GM21737 (cell line): ENCODE measurements at regions not wholly inside any gene's neighbourhood (a gene's known extent, or its start where the extent isn't known, plus 50 kb on each side); places are given as distances from the start of the nearest gene placed in this dataset.

Experiments
- ATAC-seq: cut with Tn5 transposase; IDR thresholded peaks from one replicate; pipeline ENCODE4 v1.9.1; 2021; ENCODE audit warnings: mild to moderate bottlenecking, moderate library complexity; ENCODE audit not compliant: unreplicated experiment

GRCh38 chr3:20361000-20361399 lies 175.0 kb upstream of the SGO1 start:
- ATAC-seq, result no peak

GRCh38 chr3:20353286-20353685 lies 167.3 kb upstream of the SGO1 start:
- no peak for ATAC-seq

DNA sequence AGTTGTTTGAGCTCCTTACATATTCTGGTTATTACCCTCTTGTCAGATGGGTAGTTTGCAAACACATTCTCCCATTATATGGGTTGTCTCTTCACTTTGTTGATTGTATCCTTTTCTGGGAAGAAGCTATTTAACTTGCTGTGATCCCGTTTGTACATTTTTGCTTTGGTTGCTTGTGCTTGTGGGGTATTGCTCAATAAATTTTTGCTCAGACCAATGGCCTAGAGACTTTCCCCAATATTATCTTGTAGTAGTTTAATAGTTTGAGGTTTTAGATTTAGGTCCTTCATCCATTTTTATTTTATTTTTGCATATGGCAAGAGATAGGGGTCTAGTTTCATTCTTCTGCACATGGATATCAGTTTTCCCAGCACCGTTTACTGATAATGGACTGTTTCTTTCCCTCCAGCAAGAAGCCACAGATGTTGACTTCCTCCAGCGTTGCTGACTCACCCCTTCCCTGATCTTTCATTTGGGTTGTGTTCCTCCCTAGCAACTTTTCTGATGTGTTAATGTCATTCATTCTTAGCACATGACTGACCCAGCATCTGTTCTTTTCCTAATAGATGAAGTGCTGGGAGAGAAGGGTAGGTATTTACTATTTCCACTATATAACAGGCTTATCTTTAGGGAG lies 166.7 kb upstream of the SGO1 start:
- no peak for ATAC-seq

DNA sequence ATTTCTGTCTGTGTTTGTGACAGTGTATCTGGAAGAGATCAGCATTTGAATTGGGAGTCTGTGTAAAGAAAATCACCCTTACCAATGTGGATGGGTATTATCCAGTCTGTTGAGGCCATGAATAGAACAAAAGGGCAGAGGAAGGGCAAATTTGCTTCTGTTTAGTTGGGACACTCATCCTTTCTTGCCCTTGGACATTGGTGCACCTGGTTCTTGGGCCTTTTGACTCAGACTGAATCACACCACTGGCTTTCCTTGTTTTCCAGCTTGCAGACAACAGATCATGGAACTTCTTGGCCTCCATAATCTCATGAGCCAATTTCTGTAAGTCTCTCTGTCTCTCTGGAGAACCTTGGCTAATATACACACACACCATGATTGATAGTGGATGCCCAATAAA lies 164.4 kb upstream of the SGO1 start:
- no peak for ATAC-seq

- no peak for ATAC-seq
These were observed 160.9 kb upstream of the SGO1 start for GRCh38 chr3:20346916-20347315.

GRCh38 chr3:20346369-20346768 lies 160.4 kb upstream of the SGO1 start:
- no peak for ATAC-seq

GRCh38 chr3:20344400-20344959 lies 158.5 kb upstream of the SGO1 start:
- ATAC-seq, result no peak

- no peak for ATAC-seq
These were observed 157.8 kb upstream of the SGO1 start for GRCh38 chr3:20343790-20344189.

DNA sequence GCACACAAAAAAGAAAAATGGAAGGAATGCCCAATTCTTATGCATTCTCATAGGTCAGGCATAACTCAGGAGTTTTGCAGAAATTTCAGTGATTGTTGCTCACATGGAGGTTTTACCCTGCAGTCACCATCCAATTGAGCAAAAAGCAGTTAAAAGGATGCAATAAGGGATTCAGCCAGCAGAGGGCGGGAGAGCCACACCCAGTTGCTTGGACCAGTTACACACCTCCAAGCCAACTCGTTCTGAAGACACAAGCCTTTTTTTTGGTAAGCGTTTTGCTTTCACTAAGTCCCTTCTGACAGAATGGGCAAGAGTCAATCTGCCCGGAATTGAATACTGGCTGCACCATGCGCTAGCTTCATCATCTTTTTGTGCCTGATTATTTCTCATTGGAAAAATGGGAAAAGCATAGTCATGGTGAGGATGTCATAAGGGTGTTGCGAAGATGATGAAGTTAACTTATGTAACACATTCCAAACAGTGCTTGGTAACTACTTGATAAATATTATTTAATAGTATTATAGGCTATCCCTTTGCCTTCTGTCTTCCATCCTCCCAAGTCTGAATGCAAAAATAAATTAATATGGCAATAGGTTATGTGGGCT lies 154.4 kb upstream of the SGO1 start:
- peak; percentile 79 for ATAC-seq

DNA sequence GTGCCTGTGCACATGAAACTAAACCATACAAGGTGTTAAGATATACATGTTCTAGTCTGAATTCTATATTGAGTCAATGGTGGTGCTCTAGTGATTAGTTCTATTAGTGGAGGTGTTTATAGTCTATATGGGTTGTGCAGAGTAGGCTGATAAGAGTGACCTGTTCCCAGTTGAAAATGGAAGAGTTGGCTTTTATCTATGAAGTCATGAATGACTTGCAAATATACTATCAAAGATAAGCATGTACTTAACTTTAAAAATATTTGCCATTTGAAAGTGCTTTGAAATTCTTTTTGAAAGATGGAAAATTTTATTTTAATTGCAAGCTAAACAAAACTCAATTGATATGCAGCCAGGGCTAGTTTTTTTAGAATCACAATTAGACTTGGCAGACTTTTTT lies 150.6 kb upstream of the SGO1 start:
- no peak for ATAC-seq

DNA sequence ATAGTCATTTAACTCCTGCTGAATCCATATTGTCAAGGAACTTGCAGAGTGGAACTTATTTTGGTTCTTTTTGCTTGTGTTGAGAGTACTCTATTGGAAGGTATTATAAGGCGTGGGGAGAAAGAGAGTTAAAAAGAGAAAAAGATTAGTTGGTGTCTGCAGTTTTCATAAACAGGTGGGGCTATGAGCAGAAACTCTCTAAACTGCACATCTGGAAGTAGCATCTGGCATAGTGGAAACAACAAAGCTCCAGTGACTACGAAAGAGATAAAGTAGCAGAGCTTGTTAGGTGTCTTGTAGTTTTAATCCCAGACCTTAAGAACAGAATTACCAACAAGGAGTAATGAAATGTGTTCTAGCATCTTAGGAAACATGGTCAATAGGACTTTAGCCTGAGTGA lies 148.8 kb upstream of the SGO1 start:
- ATAC-seq, result no peak

DNA sequence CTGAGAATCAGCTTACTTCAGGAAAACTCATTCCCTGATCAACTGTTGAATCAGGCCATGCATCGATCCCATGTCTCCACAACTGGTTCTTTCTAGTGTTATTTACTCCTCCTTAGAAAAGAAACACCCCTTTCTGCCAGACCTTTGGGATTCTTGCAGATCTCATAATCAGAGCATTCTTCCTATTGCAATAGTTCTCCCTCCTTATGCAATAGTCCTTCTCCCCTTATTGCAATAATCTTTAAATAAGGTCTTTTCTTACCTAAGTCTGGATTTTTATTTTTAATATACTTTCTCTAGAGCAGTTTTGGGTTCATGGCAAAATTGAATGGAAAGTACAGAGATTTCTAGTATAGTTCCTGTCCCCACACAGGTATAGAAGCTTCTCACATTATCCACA lies 141.9 kb upstream of the SGO1 start:
- ATAC-seq, result no peak

DNA sequence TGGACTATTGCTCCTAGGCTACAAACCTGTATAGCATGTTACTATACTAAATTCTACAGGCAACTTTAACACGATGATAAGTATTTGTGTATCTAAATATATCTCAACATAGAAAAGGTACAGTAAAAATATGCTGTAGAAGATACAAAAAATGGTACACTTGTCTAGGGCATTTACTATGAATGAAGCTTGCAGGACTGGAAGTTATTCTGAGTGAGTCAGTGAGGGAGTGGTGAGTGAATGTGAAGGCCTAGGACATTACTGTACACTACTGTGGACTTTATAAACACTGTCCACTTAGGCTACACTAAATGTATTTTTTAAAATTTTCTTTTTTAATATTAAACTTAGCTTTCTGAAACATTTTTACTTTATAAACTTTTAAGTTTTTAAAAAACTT lies 140.5 kb upstream of the SGO1 start:
- no peak for ATAC-seq

DNA sequence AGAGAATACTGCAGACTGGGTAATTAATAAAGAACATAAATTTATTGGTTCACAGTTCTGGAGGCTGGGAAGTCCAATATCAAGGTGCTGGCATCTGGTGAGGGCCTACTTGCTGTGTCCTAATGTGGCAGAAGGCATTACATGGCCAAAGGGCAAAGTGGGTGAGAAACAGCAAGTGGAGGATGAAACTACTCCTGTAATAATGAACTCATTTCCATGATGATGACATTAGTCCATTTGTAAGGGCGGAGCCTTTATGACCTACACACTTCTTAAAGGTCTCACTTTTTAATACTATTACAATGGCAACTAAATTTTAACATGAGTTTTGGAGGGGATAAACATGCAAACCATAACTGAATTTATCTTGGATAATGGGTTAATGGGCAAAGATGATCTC lies 139.6 kb upstream of the SGO1 start:
- no peak for ATAC-seq

DNA sequence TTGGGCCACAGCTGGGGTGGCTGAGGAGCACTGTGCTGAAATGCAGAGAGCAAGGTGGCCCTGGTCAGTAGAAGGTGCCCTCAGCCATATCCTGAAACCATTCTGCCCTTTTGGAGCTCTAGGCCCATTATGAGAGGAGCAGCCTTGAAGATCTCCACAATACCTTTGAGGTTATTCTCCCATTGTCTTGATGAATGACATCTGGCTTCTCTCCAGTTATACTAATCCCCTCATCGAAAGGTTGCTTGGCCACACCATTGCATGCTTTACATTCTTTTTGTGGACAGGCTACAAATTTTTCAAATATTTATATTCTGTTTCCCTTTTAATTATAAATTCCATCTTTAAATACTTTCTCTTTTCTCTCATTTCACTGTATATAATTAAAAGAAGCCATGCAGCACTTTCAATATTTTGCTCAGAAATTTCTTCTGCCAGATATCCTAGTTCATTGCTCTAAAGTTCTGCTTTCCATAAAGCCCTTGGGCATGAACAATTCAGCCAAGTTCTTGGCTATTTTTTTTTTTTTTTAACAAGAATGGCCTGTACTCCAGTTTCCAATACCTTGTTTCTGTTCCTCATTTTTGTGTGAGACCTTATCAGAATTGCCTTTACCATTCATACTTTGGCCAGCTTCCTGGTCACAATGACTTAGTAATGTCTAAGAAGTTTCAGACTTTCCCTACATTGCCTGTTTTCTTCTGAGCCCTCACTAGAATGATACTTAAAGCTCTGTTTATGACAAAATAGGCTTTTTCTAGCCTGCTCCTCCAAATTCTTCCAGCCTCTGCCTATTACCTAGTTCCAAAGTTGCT lies 138.9 kb upstream of the SGO1 start:
- ATAC-seq, result peak; percentile 94

DNA sequence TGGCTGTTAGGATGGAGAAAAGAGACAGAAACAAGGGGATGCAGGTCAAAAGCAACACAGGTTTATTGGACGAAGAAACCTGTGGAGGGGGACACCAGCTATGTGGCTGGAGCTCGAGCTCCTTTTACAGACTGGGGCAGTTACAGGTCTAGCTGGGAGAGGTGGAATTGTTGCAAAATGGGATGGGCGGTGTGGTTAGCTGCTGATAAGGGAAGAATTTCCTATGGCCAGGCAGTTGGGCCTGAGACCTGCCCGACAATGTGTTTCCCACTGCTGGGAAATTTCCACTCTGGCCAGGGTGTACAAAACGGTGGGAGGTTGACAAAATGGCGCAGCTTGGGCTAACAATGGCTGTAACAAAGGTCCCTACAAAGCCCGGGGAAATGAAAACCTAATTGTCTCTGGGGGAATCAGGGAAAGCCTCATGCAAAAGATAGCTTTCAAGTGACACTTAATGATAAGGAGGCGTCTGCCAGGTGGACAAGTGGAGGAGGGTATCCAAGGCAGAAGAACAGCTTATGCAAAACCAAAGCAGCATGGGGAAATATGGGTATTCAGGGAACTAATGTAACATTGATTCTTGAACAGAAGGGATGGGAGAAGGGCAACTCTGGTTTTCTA lies 137.4 kb upstream of the SGO1 start:
- ATAC-seq, result no peak

- no peak for ATAC-seq
These were observed 136.1 kb upstream of the SGO1 start for GRCh38 chr3:20322085-20322484.

DNA sequence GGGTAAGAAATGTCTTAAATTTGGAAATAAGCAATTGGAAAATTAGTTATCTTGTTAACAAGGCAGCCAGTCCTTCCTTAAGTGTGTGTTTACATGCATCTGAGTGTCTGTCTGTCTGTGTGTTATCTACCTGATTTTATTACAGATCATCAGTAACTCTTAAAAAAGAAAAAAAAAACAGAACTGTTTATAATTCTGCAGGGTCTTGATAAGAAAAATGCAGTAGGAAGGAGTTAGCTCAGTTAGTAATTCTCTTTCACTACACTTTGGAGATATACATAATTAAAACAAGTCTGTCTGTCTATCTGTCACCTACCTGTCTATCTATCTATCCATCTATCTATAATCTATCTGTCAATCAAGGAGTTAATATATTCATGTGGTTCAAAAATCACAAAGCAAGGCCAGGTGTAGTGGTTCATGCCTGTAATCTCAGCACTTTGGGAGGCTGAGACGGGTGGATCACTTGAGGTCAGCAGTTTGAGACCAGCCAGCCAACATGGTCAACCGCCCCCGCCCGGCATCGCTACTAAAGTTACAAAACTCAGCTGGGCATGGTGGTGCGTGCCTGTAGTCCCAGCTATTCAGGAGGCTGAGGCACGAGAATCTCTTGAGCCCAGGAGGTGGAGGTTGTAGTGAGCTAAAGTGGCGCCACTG lies 135.5 kb upstream of the SGO1 start:
- ATAC-seq, result no peak

DNA sequence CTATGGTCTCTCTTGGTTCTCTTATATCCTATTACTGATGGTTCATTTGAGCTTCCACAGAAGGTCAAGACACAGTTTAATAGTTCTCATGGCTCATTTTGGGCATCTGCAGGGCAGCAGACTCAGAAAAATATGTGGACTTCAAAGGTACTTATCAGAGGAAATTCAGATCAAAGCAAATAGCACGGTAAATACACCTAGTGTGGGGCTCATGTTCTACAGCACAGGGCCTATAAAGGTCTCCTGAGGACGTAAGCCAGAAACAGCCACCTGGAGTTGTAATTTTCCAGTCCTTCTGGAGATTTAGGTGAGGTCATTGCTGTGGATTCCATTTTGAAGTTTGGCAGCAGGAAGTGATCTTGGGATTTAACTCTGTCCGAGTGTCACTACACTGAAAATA lies 134.5 kb upstream of the SGO1 start:
- ATAC-seq, result no peak

DNA sequence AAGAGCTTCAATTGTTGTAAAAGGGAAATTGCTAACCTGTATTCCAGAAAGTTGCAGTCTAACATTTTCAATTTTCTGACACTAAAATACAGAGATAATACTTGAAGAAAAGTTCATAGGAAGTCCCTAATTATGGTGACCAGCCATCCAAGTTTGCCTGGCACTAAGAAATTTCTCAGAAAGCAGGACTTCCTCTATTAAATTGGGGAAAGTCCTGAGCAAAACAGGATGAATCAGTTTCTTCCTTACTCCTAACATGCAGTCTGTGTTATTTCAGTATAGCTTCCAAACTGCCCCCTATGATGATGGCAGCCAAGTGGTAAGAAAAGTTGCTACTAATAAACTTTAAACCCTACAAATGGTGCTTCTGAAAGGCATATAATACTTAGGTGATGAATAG lies 133.5 kb upstream of the SGO1 start:
- no peak for ATAC-seq

DNA sequence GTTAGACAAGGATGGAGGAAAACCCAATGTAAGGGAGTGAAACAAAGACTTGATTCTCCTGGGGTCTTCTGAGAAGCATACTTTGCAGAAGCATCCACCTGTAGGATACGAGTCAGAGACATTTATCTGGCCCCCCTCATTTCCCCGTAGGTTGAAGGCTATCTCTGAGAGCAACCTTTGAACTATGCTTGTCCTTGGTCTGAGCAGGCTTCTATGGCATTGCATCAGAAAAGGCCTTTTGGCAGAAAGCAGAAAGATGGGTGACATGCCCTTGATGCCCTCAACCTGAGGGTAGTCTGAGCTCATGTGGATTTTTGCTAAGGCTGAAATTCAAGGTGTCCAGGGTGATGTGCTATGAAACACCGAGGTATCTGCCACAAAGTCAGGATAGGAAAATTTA lies 131.6 kb upstream of the SGO1 start:
- no peak for ATAC-seq
